HG03039 (cell line): ENCODE measurements at regions not wholly inside any gene's neighbourhood (a gene's known extent, or its start where the extent isn't known, plus 50 kb on each side); places are given as distances from the start of the nearest gene placed in this dataset.

ENCODE experiments used
- ATAC-seq: cut with Tn5 transposase; IDR thresholded peaks from one replicate; pipeline ENCODE4 v1.9.1; 2021; ENCODE audit warnings: mild to moderate bottlenecking, moderate library complexity; ENCODE audit not compliant: unreplicated experiment

GRCh38 chr5:128591598-128592455 lies 53.8 kb upstream of the FBN2 start:
- no peak for ATAC-seq

GRCh38 chr5:128596071-128596470 lies 58.0 kb upstream of the FBN2 start:
- ATAC-seq, result no peak

GRCh38 chr5:128597156-128597555 lies 59.1 kb upstream of the FBN2 start:
- ATAC-seq, result no peak

GRCh38 chr5:128613128-128613527 lies 75.1 kb upstream of the FBN2 start:
- ATAC-seq, result no peak

GRCh38 chr5:128613766-128614165 lies 75.7 kb upstream of the FBN2 start:
- no peak for ATAC-seq

GRCh38 chr5:128615578-128615977 lies 77.5 kb upstream of the FBN2 start:
- no peak for ATAC-seq

GRCh38 chr5:128626536-128627090 lies 88.6 kb upstream of the FBN2 start:
- ATAC-seq, result no peak

GRCh38 chr5:128627939-128628338 lies 89.9 kb upstream of the FBN2 start:
- ATAC-seq, result no peak

GRCh38 chr5:128629157-128629556 lies 91.1 kb upstream of the FBN2 start:
- ATAC-seq, result no peak

GRCh38 chr5:128630121-128630520 lies 92.1 kb upstream of the FBN2 start:
- ATAC-seq, result no peak

- no peak for ATAC-seq
Observed at GRCh38 chr5:128631771-128632170, 93.7 kb upstream of the FBN2 start.

- no peak for ATAC-seq
Observed at GRCh38 chr5:128632264-128632663, 94.2 kb upstream of the FBN2 start.

GRCh38 chr5:128633901-128634300 lies 95.9 kb upstream of the FBN2 start:
- ATAC-seq, result no peak

- no peak for ATAC-seq
Observed at GRCh38 chr5:128635379-128635778, 97.3 kb upstream of the FBN2 start.

GRCh38 chr5:128636361-128636760 lies 98.3 kb upstream of the FBN2 start:
- no peak for ATAC-seq

- no peak for ATAC-seq
Observed at GRCh38 chr5:128637031-128637430, 99.0 kb upstream of the FBN2 start.

- ATAC-seq, result no peak
Observed at GRCh38 chr5:128641861-128642260, 103.8 kb upstream of the FBN2 start.

- ATAC-seq, result no peak
Observed at GRCh38 chr5:128644863-128645262, 106.8 kb upstream of the FBN2 start.

- ATAC-seq, result no peak
Observed at GRCh38 chr5:128645581-128645980, 107.5 kb upstream of the FBN2 start.

- no peak for ATAC-seq
Observed at GRCh38 chr5:128646176-128646575, 108.1 kb upstream of the FBN2 start.

- ATAC-seq, result no peak
Observed at GRCh38 chr5:128649192-128649591, 111.1 kb upstream of the FBN2 start.

GRCh38 chr5:128662997-128663396 lies 125.0 kb upstream of the FBN2 start:
- ATAC-seq, result no peak
